GM19328 (cell line): ENCODE measurements at regions not wholly inside any gene's neighbourhood (a gene's known extent, or its start where the extent isn't known, plus 50 kb on each side); places are given as distances from the start of the nearest gene placed in this dataset.

Experiments
- ATAC-seq: cut with Tn5 transposase; IDR thresholded peaks from one replicate; pipeline ENCODE4 v1.9.1; 2021; ENCODE audit warnings: mild to moderate bottlenecking, moderate library complexity; ENCODE audit not compliant: unreplicated experiment

DNA sequence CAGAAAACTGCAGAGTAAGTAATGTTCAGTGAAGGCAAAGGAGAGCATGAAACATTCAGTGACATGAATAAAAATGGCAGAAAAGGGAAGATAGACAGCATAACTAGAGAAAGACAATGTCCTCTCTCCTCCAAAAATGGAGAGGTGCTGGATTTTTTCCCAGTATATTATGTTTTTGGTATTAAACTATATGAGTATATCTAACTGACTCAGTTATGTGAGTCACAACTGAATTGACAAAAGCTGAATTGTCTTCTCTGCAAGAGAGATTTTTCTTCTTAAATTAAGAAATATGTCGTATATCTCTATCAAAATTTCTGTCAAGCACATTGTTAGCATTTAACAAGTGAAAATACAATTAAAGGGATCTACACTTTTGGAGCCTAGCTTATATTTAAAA is 375.1 kb downstream of the CHSY3 start:
- no peak for ATAC-seq

DNA sequence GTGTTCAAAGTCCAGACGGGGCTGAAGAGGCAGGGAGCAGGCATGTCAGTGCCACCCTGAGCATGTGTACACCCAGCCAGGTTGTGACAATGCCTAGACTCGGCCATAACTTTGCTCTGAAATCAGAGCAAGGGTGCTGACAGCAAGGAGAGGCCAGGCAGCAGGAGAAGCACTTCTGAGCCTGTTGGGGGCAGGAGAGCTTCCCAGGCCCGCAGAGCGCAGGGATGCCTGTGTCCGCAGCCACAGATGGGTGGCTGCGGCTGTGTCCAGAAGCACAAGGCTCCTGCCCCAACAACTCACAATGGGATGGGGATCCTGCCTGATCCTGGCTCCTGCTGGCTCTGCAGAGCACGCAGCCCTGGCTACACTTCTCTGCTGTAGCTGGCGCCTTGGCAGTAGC is 373.9 kb downstream of the CHSY3 start:
- no peak for ATAC-seq

DNA sequence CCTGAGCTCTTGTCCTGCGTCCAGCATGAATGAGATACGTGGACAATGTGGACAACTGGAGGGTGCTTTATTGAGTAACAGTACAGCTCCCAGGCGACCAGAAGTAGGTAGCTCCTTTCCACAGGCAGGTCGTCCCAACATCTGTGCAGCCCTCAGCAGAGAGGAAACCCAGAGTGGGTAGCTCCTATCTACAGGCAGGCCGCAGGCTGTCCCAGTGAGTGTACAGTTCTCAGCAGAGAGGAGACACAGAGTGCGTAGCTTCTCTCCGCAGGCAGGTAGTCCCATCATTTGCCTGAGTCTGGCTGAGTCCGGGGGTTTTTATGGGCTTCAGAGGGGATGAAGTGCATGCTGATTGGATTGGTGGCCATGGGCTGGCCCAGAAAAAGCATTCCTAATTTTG is 373.3 kb downstream of the CHSY3 start:
- ATAC-seq = no peak

DNA sequence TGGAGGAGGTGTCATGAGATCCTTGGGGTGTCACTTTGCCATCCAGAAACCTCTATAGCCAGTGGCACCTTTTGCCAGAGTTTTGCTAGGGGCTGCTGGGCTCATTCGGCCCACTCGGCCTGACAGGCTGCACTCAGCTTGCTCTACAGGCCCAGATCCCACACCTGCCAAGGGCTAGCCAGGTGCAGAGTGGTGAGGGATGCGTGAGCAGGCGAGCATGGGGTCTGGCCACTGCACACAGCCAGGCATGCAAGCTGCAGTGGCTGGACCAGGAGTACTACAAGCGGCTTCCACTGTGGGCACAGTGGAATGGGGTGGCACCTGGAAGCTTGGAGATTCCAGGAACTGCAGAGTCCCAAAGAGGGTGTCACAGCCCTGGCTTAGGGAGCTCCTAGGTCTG is 372.7 kb downstream of the CHSY3 start:
- ATAC-seq = no peak

DNA sequence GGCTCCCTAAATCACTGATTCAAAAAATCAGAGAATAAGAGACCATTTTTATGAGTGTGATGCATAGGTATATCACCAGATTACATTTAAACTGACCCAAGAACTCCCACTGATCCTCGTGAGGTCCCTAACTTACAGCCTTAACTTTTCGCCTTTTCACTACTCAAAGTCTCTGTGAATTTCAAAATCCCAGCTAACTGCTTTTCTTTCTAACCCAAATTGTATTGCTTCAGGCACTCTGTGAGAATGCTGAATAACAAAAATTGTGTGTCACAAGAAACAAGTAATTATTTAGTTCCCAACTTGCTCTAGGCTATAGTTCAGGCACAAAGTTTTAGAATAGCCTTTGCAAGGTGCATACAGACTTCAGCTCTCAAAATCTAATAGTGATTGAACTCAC is 368.6 kb downstream of the CHSY3 start:
- ATAC-seq = no peak

DNA sequence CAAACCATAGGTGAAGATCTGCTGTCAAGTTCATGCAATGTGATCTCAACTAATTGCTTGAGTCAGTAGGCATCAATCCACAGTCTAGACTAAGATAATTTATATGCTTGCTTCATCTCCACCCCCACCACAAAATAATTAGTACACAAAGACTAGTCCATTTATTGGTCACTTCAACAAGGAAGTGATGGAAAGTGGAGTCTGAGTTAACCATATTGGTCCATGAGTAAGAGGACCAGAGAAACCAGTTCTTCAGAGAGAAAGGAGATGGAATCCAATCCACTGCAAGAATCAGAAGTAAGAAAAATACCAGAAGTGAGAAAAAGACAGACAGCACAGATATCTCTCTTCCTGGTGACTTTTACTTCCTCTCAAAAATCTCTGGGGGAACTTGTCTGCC is 366.5 kb downstream of the CHSY3 start:
- ATAC-seq = no peak

DNA sequence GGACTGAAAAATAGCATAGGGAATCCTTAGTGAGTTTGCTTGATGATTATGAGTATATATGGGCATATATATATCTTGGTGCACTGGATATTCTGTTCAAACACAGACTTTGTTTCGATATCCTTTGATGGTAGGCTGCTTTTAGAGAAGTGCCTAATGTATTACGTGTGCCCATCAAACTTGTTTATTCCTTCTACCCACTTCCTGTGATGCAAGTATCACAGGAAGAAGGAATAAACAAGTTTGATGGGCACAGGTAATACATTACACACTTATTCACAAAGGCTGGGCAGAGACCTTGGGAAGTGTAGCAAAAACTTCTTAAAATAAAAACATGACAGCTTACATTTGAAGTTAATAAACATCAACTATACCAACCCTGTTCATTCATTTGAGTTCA is 364.2 kb downstream of the CHSY3 start:
- ATAC-seq = no peak

DNA sequence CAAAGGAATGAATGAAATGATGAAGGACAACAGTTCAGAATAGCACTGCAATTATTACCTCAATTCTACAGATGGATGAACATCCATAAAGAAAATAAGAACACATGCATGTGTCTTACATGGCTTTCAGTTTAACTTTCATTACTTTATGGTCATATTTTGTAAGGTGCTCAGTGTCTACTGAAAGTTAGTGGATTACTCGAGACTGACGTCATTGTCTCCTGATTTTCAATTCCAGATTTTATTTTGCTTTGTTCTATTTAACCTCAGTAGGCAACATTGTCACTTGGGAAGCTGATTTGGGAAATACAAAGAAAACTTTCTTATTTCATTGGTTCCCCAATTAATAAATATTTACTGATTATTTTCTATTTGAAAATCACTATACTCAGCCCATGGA is 363.7 kb downstream of the CHSY3 start:
- ATAC-seq = no peak

DNA sequence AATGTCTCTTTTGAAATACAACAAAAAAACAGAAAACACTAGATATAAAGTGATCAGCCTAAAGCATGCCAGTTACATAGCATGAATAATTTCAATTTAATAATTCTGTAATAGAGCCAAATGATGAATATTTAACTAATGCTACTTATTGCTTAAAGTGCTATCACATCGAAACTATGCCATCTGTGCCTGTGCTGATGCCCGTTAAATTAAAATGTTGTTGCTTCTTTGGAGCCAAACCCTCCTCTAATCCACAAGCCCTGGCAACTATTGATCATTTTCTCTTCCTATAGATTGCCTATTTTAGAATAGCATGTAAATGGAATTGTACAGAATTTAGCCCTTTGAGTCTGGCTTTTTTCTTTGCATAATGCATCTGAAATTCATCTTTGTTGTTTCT is 356.2 kb downstream of the CHSY3 start:
- no peak for ATAC-seq

DNA sequence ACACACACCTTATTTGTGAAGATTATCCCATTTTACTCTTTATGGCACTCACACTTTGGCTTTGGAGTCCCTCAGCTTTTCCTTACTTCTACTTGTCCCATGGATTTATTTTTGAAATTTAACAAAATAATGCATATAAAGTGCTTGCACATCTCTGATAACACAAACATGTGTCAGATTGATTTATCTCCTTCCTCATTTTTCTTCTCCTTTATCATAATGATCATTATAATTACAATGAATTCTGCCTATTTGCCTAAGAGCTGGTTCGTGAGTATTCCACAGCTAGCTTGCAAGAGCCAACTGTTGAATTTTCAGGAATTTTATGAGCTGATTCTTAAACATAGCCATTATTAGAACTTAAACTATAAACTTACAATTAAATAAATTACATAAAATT is 347.7 kb downstream of the CHSY3 start:
- ATAC-seq = no peak

DNA sequence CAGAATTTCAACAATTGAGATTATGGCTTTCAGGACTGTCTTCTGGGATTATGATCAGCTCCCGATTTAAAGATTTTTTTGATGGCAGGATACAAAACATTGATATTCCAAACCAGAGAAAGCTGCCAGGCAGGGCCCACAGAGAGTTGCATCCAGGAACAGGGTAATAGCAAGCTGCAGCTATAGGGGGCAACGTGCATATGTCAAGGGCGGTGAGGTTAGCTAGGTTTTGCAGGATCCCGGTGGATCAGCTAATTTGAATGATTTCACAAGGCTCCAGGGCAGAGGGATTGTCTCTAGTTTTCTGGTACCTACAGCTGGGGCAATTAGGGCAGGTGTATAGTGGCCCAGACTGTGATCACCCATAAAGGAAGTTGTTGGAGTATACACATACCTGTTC is 339.4 kb downstream of the CHSY3 start:
- no peak for ATAC-seq

DNA sequence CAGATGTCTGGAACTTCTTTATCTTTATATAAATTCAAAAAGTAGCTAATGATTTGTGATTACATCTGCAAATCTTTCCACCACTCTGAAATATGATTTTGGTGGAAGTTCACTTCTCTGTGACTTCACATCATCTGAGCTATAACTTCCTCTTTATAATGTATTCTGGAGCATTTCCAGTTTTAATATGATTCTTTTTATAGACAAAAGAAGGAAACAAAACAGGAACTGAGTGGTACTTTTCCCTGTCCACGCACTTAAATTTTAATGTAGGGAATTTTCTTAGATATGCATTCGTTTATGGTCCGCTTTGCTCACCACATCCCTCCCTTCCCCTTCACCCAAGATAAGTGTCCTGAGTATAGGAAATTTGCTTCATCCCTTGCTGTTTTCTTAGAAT is 333.5 kb downstream of the CHSY3 start:
- ATAC-seq = no peak
